MM.1S (cell line): ENCODE measurements at regions not wholly inside any gene's neighbourhood (a gene's known extent, or its start where the extent isn't known, plus 50 kb on each side); places are given as distances from the start of the nearest gene placed in this dataset.

Source experiments
- DNase-seq: peaks from one replicate; pipeline ENCODE4 v3.0.0-alpha.2; 2015
- H2AFZ ChIP-seq: fragments of 300-600 bp; sonication (generic); 2 replicates; pipeline ENCODE4 v1.6.0; 2016; ENCODE audit warnings: antibody characterized with exemption, low read length
- H3F3A ChIP-seq: fragments of 300-600 bp; sonication (generic); 2 replicates; pipeline ENCODE4 v1.6.1; 2016; ENCODE audit warnings: mild to moderate bottlenecking, antibody characterized with exemption, low read length, moderate library complexity, mixed read lengths; ENCODE audit not compliant: insufficient read depth
- H3K27ac ChIP-seq: fragments of 300-600 bp; sonication (generic); 2 replicates; pipeline ENCODE4 v1.5.1; 2016; ENCODE audit warnings: mild to moderate bottlenecking, low read length
- H3K27me3 ChIP-seq: fragments of 300-600 bp; sonication (generic); replicated peaks from 2 replicates; pipeline ENCODE4 v1.6.0; 2016; ENCODE audit warnings: low read length; ENCODE audit not compliant: insufficient read depth
- H3K36me3 ChIP-seq: fragments of 300-600 bp; sonication (generic); replicated peaks from 2 replicates; pipeline ENCODE4 v1.6.1; 2016; ENCODE audit warnings: mild to moderate bottlenecking, low read length, mixed read lengths; ENCODE audit not compliant: insufficient read depth
- H3K4me1 ChIP-seq: fragments of 300-600 bp; sonication (generic); 2 replicates; pipeline ENCODE4 v1.6.1; 2016; ENCODE audit warnings: low read length, mixed read lengths
- H3K4me2 ChIP-seq: fragments of 300-600 bp; sonication (generic); 2 replicates; pipeline ENCODE4 v1.6.0; 2016; ENCODE audit warnings: low read depth, low read length
- H3K4me3 ChIP-seq: fragments of 300-600 bp; sonication (generic); 2 replicates; pipeline ENCODE4 v1.5.1; 2016; ENCODE audit warnings: low read length, mixed read lengths
- H3K79me2 ChIP-seq: fragments of 300-600 bp; sonication (generic); 2 replicates; pipeline ENCODE4 v1.6.1; 2016; ENCODE audit warnings: mixed run types, low read length, mixed read lengths
- H3K9ac ChIP-seq: fragments of 300-600 bp; sonication (generic); 2 replicates; pipeline ENCODE4 v1.6.1; 2016; ENCODE audit warnings: low read length, mixed read lengths
- H3K9me2 ChIP-seq: fragments of 300-600 bp; sonication (generic); replicated peaks from 2 replicates; pipeline ENCODE4 v1.6.1; 2016; ENCODE audit warnings: mild to moderate bottlenecking, low read length, mixed read lengths; ENCODE audit not compliant: insufficient read depth
- H3K9me3 ChIP-seq: fragments of 300-600 bp; sonication (generic); replicated peaks from 2 replicates; pipeline ENCODE4 v1.6.1; 2016; ENCODE audit warnings: mild to moderate bottlenecking, low read length, mixed read lengths; ENCODE audit not compliant: insufficient read depth
- H4K20me1 ChIP-seq: fragments of 300-600 bp; sonication (generic); 2 replicates; pipeline ENCODE4 v1.6.1; 2016; ENCODE audit warnings: mild to moderate bottlenecking, low read length, moderate library complexity, mixed read lengths; ENCODE audit not compliant: insufficient read depth
- EZH2 ChIP-seq: fragments of 300-600 bp; sonication (generic); optimal IDR thresholded peaks from 2 replicates; pipeline ENCODE3; 2017; ENCODE audit warnings: low read depth, mild to moderate bottlenecking, antibody characterized with exemption, low read length, mixed read lengths
- EZH2phosphoT487 ChIP-seq: fragments of 300-600 bp; sonication (generic); IDR thresholded peaks from 2 replicates; pipeline ENCODE4 v1.6.1; 2018; ENCODE audit warnings: antibody characterized with exemption, low read length
- TF ChIP-seq, protein P1 (sequence below): fragments of 300-600 bp; sonication (generic); IDR thresholded peaks from 2 replicates; pipeline ENCODE4 v1.5.1; 2016; ENCODE audit warnings: antibody characterized with exemption, low read length, mixed read lengths

DNA sequence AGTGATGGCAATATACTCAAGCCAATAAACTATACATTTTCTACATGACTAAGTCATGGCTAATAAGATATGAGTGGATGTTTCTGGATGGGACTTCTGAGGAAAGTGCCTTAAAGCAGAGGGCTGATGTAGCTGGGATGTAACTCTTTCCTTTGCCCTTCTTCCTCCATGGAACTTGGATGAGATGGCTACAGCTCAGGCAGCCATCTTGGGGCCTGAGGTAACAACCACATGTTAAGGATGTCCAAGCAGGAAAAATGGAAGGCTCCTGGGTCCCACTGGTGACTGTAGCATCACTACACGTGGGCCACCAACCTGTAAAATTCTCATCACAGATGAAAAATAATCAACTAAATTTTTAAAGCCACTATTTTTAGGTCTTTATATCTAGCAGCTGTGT is 54.4 kb upstream of the GRIP1 start:
- Histone ChIP-seq H3K27me3 (no peaks in the 10 kb centered on the region), H3K9me3 (no peaks in the 10 kb centered on the region), H3K4me3 (no peak overlapping the region), H3K4me1 (no peaks in the 10 kb centered on the region), H2AFZ (no peak overlapping the region), H3K4me2 (no peak overlapping the region), H3K9ac (no peak overlapping the region), H3K79me2 (no peaks in the 10 kb centered on the region), H3K9me2 (no peaks in the 10 kb centered on the region), H4K20me1 (no peaks in the 10 kb centered on the region), H3K27ac (no peak overlapping the region), H3F3A (no peaks in the 10 kb centered on the region), H3K36me3 (no peaks in the 10 kb centered on the region)
- no peak for DNase-seq
- TF ChIP-seq EZH2: no peak
- TF ChIP-seq, protein P1, sequence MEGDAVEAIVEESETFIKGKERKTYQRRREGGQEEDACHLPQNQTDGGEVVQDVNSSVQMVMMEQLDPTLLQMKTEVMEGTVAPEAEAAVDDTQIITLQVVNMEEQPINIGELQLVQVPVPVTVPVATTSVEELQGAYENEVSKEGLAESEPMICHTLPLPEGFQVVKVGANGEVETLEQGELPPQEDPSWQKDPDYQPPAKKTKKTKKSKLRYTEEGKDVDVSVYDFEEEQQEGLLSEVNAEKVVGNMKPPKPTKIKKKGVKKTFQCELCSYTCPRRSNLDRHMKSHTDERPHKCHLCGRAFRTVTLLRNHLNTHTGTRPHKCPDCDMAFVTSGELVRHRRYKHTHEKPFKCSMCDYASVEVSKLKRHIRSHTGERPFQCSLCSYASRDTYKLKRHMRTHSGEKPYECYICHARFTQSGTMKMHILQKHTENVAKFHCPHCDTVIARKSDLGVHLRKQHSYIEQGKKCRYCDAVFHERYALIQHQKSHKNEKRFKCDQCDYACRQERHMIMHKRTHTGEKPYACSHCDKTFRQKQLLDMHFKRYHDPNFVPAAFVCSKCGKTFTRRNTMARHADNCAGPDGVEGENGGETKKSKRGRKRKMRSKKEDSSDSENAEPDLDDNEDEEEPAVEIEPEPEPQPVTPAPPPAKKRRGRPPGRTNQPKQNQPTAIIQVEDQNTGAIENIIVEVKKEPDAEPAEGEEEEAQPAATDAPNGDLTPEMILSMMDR: no peak
- TF ChIP-seq EZH2phosphoT487: no peak

DNA sequence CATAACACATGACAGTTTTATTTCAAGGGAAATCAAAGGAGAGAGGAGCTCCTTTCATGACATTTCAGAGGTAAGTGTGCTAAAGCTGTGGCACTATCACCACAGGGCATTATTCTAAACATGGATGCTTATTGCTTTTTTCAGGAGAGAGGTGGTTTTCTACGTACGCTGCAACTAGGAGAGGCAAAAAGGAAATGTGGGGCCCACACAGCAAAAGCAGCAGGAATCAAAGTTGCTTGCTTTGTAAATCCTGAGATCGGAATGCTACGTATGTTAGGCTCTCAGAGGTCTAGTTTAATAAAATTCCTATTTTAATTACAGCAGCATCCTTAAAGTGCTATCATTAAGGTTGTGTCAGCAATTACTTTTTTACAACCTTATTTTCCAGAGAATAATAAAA is 55.0 kb upstream of the GRIP1 start:
- Histone ChIP-seq H3K9ac (no peak overlapping the region), H3K9me2 (no peaks in the 10 kb centered on the region), H3K36me3 (no peaks in the 10 kb centered on the region), H3F3A (no peaks in the 10 kb centered on the region), H3K27me3 (no peaks in the 10 kb centered on the region), H3K27ac (no peak overlapping the region), H3K4me2 (no peak overlapping the region), H3K4me1 (no peaks in the 10 kb centered on the region), H3K9me3 (no peaks in the 10 kb centered on the region), H2AFZ (no peak overlapping the region), H3K4me3 (no peak overlapping the region), H4K20me1 (no peaks in the 10 kb centered on the region), H3K79me2 (no peaks in the 10 kb centered on the region)
- DNase-seq: no peak
- TF ChIP-seq EZH2: no peak
- TF ChIP-seq, protein P1: no peak
- no peak for TF ChIP-seq EZH2phosphoT487

- H3K9me3 ChIP-seq: no peaks in the 10 kb centered on the region
- no peak overlapping the region for H3K27ac ChIP-seq
- no peaks in the 10 kb centered on the region for H3F3A ChIP-seq
- H3K36me3 ChIP-seq: no peaks in the 10 kb centered on the region
- H3K79me2 ChIP-seq: no peaks in the 10 kb centered on the region
- H3K4me1 ChIP-seq: no peaks in the 10 kb centered on the region
- no peaks in the 10 kb centered on the region for H4K20me1 ChIP-seq
- no peak overlapping the region for H2AFZ ChIP-seq
- no peak overlapping the region for H3K9ac ChIP-seq
- no peaks in the 10 kb centered on the region for H3K27me3 ChIP-seq
- DNase-seq: no peak
- no peak overlapping the region for H3K4me3 ChIP-seq
- TF ChIP-seq EZH2phosphoT487: no peak
- TF ChIP-seq, protein P1: no peak
- TF ChIP-seq EZH2: no peak
- H3K4me2 ChIP-seq: no peak overlapping the region
- no peaks in the 10 kb centered on the region for H3K9me2 ChIP-seq
These were observed 56.4 kb upstream of the GRIP1 start for GRCh38 chr12:66735275-66735674.
